ENCODE measurements at regions not wholly inside any gene's neighbourhood (a gene's known extent, or its start where the extent isn't known, plus 50 kb on each side); places are given as distances from the start of the nearest gene placed in this dataset.
"Not testable (repeated sequence)": the region's sequence is repeated elsewhere in the genome, so short reads cannot be mapped to it uniquely, and the experiment has no call there.

DNA sequence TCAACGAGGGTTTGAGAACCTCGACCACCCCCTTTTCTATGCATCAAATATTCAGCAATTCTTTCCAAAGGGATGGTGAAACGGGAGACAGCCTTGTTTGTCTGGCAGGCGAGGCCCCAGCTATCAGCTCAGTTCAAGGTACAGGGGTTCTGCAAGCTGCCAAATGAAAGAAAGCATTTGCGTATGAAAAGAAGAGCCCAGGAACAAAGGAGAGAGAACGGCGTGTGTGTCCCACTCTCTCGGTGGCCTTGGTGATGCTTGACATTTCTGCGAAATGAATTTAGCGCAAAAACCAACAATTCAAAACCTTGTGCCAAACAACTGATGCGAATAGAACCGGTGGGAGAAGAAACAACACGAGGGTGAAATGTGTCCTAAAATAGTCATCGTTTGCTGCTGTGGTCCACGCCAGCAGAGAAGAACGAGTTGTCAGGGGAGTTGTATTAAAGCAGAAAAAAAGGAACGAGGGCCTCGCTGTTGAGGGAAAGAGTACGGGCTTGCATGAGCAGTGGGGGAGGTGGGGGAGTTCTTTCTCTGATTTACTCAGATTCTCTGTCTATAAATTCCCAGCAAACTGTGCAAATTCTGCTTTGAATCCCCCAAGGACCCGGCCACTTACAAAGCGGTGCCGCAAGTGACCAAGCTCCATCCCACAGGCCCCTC lies 97.7 kb downstream of the TMEM130 start:
- DNase-seq (ENCODE audit: low read depth in 2 of 2) = no peak

DNA sequence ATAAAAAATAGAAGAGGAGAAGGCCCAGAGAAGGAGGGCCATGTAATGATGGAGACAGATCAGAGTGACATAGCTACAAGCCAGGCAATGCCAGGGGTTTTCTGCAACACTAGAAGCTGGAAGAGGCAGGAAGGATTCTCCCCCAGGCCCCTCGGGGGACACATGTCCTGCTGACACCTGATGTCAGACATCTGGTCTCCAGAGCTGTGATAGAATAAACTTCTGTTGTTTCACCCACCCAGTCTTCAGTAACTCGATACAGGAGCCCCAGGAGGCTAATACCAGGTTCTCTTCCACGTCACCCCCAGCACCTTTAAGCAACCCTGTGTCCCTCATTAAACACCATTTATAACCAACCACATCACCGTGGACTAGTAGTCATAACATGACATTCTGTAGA lies 94.9 kb downstream of the TMEM130 start:
- no peak for DNase-seq (ENCODE audit: low read depth in 2 of 2)

DNA sequence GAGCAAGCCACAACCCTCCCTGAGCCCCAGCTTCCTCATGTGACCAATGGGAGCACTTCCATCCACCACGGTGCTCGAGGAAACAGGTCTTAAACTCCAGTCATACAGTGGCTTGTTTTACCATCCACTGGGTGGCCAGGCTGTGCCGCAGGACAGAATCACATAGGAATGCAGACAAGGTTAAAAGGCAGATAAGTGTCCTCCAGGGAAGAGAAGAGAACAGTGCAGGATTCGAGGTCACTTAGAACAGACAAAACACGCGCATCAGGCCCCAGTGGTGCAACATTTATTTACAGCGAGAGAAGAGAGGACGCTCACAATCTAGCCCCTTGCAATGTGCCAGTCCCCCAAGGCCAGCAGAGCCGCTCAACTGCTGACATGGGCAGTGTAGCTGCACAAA lies 92.8 kb downstream of the TMEM130 start:
- no peak for DNase-seq (ENCODE audit: low read depth in 2 of 2)

DNA sequence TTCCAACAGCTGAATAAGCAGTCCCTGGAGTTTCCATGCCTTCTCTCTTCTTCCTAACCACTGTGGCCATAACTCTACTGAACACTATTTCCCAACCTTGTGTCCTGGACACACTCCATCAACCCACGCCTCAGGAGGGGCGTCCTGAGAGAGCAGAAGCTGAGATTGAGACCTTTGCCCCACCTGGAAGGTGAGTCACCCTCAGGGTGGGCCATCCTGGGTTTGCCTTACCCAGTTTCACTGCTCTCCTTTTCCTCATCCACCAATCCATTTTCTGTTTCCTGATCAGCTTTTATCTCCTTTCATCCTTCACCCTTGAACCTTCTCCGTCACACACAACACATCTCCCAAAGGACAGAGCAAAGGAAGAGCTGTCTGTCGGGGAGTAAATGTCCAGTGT lies 91.4 kb downstream of the TMEM130 start:
- DNase-seq (ENCODE audit: low read depth in 2 of 2) = no peak

DNA sequence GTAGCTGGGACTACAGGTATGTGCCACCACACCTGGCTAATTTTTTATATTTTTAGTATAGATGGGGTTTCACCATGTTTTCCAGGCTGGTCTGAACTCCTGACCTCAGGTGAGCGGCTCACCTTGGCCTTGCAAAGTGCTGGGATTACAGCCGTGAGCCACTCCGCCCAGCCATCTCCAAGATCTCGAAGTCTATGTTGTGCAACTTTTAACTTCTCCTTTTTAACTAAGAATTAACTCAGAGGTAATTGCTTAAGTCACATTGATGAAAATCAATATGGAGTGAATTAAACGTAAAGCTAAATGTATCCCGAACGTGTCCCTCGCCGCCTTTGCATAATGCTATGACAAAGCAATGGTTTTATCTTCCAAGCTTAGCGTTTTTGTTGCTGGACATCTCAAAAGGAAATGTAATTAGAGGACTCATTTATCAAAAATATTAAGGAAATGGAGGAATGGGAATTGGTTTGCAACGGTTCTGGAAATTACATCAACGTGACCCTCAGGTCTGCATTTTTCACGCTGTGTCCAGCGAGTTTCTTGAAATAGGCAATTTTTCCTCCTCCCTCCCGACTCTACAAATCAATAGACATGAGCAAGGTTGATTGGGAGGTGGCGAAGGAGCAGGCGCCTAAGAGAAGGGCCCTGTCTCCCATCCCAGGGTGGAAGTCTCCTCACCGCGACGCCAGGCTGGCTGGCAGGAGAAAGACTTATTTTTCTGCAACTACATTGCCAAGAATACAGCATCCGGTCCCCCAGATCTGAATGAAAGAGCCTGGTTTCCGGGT lies 89.8 kb downstream of the TMEM130 start:
- no peak for DNase-seq (ENCODE audit: low read depth in 2 of 2)

DNA sequence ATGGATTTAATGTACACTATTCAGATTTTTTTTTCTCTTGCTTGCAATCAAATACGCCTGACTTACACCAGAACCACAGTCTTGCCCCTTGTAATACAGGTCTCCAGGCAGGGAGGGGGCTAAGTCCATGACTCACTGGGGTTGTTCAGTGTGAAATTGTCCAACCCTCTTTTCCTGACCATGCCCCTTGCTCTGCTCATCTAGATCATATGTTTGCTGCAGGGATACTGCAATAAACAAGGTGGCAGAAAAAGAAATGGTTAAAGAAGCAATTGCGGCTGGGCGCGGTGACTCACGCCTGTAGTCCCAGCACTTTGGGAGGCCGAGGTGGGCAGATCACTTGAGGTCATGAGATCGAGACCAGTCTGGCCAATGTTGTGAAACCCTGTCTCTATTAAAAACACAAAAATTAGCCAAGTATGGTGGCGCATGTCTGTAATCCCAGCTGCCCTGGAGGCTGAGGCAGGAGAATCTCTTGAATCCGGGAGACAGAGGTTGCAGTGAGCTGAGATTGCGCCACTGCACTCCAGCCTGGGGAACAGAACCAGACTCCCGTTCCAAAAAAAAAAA lies 85.5 kb downstream of the TMEM130 start:
- no peak for DNase-seq (ENCODE audit: low read depth in 2 of 2)

DNA sequence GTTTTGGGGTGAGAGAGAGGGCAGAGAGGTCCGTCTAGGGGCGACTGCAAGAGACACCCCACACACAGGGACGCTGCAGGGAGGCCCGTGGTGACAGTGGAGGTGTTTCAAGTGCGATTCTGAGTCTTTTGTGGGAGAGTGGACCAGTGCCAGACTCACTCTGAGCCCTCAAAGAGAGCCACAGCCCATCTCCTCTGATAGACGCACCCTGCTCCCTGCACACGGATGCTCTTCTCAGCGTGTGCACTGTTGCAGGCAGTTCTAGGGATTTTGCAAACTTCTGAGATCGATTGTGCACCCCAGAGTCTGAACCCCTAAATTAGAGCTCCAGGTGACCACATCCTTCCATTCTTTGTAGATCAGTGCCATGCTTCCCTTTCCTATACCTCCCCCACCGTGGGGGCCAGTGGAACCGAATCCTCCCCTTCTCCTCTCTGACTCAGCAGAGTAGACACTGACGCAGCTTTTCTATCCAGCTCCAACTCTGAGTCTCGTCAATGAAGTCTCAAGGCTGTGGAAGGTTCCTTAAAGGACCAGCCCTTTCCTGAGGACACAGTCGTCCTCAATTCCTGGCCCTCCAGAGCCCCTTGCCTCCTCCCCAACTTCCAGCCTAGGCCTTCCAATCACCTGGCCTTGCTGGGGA lies 83.8 kb downstream of the TMEM130 start:
- DNase-seq (ENCODE audit: low read depth in 2 of 2) = no peak

DNA sequence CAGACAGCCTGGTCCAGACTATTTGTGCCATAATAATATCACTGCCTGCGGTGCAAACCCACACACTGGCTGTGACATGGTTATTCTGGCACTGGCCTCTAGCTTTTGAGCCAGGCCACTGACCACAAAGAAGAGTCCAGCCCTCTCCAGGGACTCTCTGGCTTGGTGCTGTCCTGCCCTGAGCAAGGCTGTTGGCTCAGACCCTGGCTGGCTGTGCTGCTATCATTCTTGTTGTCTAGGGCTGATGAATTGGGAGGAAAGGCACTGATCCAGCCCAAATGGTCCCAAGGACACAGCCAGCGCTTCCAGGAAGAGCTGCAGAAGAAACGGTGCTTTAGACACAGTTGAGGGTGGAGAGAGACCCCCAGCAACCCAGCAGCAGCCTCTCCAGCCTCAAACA lies 80.8 kb downstream of the TMEM130 start:
- no peak for DNase-seq (ENCODE audit: low read depth in 2 of 2)

DNA sequence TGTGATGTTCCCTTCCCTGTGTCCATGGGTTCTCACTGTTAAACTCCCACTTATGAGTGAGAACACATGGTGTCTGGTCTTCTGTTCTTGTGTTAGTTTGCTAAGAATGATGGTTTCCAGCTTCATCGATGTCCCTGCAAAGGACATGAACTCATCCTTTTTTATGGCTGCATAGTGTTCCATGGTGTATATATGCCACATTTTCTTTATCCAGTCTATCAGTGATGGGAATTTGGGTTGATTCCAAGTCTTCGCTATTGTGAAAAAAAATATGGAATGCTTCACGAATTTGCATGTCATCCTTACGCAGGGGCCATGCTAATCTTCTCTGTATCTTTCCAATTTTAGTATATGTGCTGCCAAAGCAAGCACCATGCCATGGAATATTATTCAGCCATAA lies 75.4 kb downstream of the TMEM130 start:
- DNase-seq (ENCODE audit: low read depth in 2 of 2) = not testable (repeated sequence)

DNA sequence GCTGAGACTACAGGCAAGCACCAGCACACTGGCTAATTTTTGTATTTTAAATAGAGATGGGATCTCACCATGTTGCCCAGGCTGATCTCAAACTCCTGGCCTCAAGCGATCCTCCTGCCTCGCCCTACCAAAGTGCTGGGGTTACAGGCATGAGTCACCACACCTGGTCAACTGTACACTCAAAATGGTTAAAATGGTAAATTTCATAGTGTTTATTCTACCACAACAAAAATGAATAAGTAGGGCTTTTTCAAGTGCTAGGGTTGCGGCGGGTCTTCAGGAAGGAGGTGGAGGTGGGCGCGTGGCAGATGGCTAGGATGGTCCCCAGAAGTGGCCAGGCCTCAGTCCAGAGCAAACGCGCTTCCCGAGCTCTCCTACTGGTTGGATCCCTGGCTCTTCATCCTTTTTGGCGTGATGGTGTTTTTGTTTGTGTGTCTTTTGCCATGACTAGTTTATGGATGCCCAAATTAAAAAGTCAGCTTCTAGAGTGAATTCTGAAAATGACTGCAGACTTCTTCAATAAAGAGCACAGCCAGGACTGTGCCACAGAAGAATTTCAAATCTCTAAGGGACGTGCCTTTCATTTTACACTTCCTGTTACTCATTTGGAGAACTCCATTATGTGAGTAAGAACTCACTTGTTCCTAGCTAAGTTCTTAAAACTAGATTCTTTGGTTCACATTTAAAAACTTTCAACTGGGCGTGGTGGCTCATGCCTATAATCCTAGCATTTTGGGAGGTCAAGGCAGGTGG lies 73.9 kb downstream of the TMEM130 start:
- DNase-seq (ENCODE audit: low read depth in 2 of 2) = no peak
